PC-9 (cell line): ENCODE measurements at regions not wholly inside any gene's neighbourhood (a gene's known extent, or its start where the extent isn't known, plus 50 kb on each side); places are given as distances from the start of the nearest gene placed in this dataset.

Experiments used
- BruUV-seq: library from RNA; stranded (reverse); fragments of 400-500 nt; replicated peaks from 2 replicates; lab custom pipeline; 2021; lab: Mats Ljungman, UMichigan
- CTCF ChIA-PET: fragments of 300-600 bp; sonication (Branson Sonifier 250); formaldehyde crosslinking; loops from one replicate; lab custom pipeline; 2022; ENCODE audit warnings: antibody characterized with exemption; lab: Charles Lee
- POLR2A ChIA-PET: fragments of 300-600 bp; sonication (Branson Sonifier 250); formaldehyde crosslinking; loops from one replicate; lab custom pipeline; 2022; ENCODE audit warnings: antibody characterized with exemption; ENCODE audit not compliant: unreplicated experiment; lab: Charles Lee
- DNase-seq, 2 experiments: peaks; one replicate each; pipeline versions ENCODE4 v3.0.0 to v3.0.0-alpha.2; 2015 to 2022; ENCODE audit warnings: mixed read lengths in 1 of 2
- H2AFZ ChIP-seq: fragments of 200-600 bp; sonication (generic); 2 replicates; pipeline ENCODE4 v1.8.1; 2017; ENCODE audit warnings: antibody characterized with exemption
- H3F3A ChIP-seq: fragments of 200-600 bp; sonication (generic); 2 replicates; pipeline ENCODE4 v1.8.1; 2017; ENCODE audit warnings: antibody characterized with exemption, mild to moderate bottlenecking, low read depth; ENCODE audit not compliant: insufficient read depth
- H3K27ac ChIP-seq: fragments of 200-600 bp; sonication (generic); 2 replicates; pipeline ENCODE4 v1.6.1; 2016; ENCODE audit warnings: mixed run types
- H3K27me3 ChIP-seq: fragments of 200-600 bp; sonication (generic); 2 replicates; pipeline ENCODE4 v1.6.1; 2016; ENCODE audit warnings: low read depth, mixed run types; ENCODE audit not compliant: insufficient read depth
- H3K36me3 ChIP-seq: fragments of 200-600 bp; sonication (generic); 2 replicates; pipeline ENCODE4 v1.6.1; 2016; ENCODE audit warnings: low read depth, mixed run types
- H3K4me1 ChIP-seq: fragments of 200-600 bp; sonication (generic); replicated peaks from 2 replicates; pipeline ENCODE4 v1.6.1; 2016; ENCODE audit warnings: mixed run types; ENCODE audit not compliant: insufficient read depth
- H3K4me2 ChIP-seq: fragments of 200-600 bp; sonication (generic); 2 replicates; pipeline ENCODE4 v1.6.1; 2017; ENCODE audit warnings: mixed run types
- H3K4me3 ChIP-seq: fragments of 200-600 bp; sonication (generic); 2 replicates; pipeline ENCODE4 v1.6.1; 2016; ENCODE audit warnings: mixed run types
- H3K79me2 ChIP-seq: fragments of 200-600 bp; sonication (generic); 2 replicates; pipeline ENCODE4 v1.6.1; 2017; ENCODE audit warnings: low read depth, mixed run types
- H3K9me2 ChIP-seq: fragments of 200-600 bp; sonication (generic); 2 replicates; pipeline ENCODE4 v1.8.1; 2017; ENCODE audit warnings: mild to moderate bottlenecking; ENCODE audit not compliant: insufficient read depth
- H3K9me3 ChIP-seq: fragments of 200-600 bp; sonication (generic); 2 replicates; pipeline ENCODE4 v1.8.1; 2016; ENCODE audit warnings: low read depth; ENCODE audit not compliant: insufficient read depth
- H4K20me1 ChIP-seq: fragments of 200-600 bp; sonication (generic); 2 replicates; pipeline ENCODE4 v1.8.1; 2017; ENCODE audit not compliant: insufficient read depth
- CTCF ChIP-seq: fragments of 200-600 bp; sonication (generic); conservative IDR thresholded peaks from 2 replicates; pipeline ENCODE4 v1.6.1; 2017; ENCODE audit warnings: mixed run types, antibody characterized with exemption, mild to moderate bottlenecking, moderate library complexity
- EZH2 ChIP-seq: fragments of 200-600 bp; sonication (generic); IDR thresholded peaks from 2 replicates; pipeline ENCODE4 v1.8.0; 2017; ENCODE audit warnings: antibody characterized with exemption, low read depth
- intact Hi-C: fragments of 100-400 bp; cut with micrococcal nuclease; formaldehyde crosslinking; loops from one replicate; pipeline ENCODE4 v1.10.0; 2022; ENCODE audit not compliant: unreplicated experiment

- Histone ChIP-seq H2AFZ (no peak overlapping the region), H3K36me3 (no peaks in the 10 kb centered on the region), H3K4me2 (no peak overlapping the region), H4K20me1 (no peaks in the 10 kb centered on the region), H3K4me1 (no peaks in the 10 kb centered on the region), H3K27me3 (no peaks in the 10 kb centered on the region), H3K4me3 (no peak overlapping the region), H3K9me3 (no peaks in the 10 kb centered on the region), H3K79me2 (no peaks in the 10 kb centered on the region), H3F3A (no peaks in the 10 kb centered on the region), H3K9me2 (no peaks in the 10 kb centered on the region), H3K27ac (no peak overlapping the region)
- no peak for DNase-seq
- ChIA-PET CTCF (no interaction called here), POLR2A (no interaction called here)
- no peak for TF ChIP-seq CTCF
- TF ChIP-seq EZH2 = no peak
- intact Hi-C loops = no loop called here
- BruUV-seq = no TSS peak
Measured at GRCh38 chr9:79452265-79452664, 119.5 kb upstream of the TLE4 start.

- Histone ChIP-seq H3K36me3 (no peaks in the 10 kb centered on the region), H2AFZ (no peak overlapping the region), H3K27me3 (no peaks in the 10 kb centered on the region), H3K4me3 (no peak overlapping the region), H3K9me2 (no peaks in the 10 kb centered on the region), H3K4me2 (no peak overlapping the region), H3F3A (no peaks in the 10 kb centered on the region), H3K4me1 (no peaks in the 10 kb centered on the region), H3K79me2 (no peaks in the 10 kb centered on the region), H3K9me3 (no peaks in the 10 kb centered on the region), H3K27ac (no peak overlapping the region), H4K20me1 (no peaks in the 10 kb centered on the region)
- intact Hi-C loops = no loop called here
- TF ChIP-seq EZH2 (no peak), CTCF (no peak)
- no TSS peak for BruUV-seq
- no peak for DNase-seq
- ChIA-PET CTCF (no interaction called here), POLR2A (interaction anchor here (0.8 kb wide), 1 partner anchor 917 kb away, joined by 7 read pairs; no protein-coding TSS in a partner anchor)
Measured at GRCh38 chr9:79461712-79462111, 110.1 kb upstream of the TLE4 start.

GRCh38 chr9:79465156-79465555, 106.6 kb upstream of the TLE4 start:
- H3K4me3 ChIP-seq = no peak overlapping the region
- intact Hi-C loops = no loop called here
- no peak overlapping the region for H3K27ac ChIP-seq
- TF ChIP-seq EZH2 = no peak
- no peak for TF ChIP-seq CTCF
- H3K27me3 ChIP-seq = peaks cover 6% of the 10 kb centered on the region; the same call in 1 of the 2 replicates
- no peaks in the 10 kb centered on the region for H3K36me3 ChIP-seq
- DNase-seq = no peak
- H3K79me2 ChIP-seq = no peaks in the 10 kb centered on the region
- H2AFZ ChIP-seq = no peak overlapping the region
- H3F3A ChIP-seq = no peaks in the 10 kb centered on the region
- ChIA-PET CTCF (no interaction called here), POLR2A (no interaction called here)
- no peak overlapping the region for H3K4me2 ChIP-seq
- no peaks in the 10 kb centered on the region for H3K9me3 ChIP-seq
- no peaks in the 10 kb centered on the region for H3K4me1 ChIP-seq
- no TSS peak for BruUV-seq
- H4K20me1 ChIP-seq = no peaks in the 10 kb centered on the region
- no peaks in the 10 kb centered on the region for H3K9me2 ChIP-seq
